Astrocyte of the cerebellum (primary cell): ENCODE measurements at regions not wholly inside any gene's neighbourhood (a gene's known extent, or its start where the extent isn't known, plus 50 kb on each side); places are given as distances from the start of the nearest gene placed in this dataset.

Experiments used
- DNase-seq: peaks from one replicate; pipeline ENCODE4 v3.0.0-alpha.2; 2011; ENCODE audit warnings: low read depth
- H3K4me3 ChIP-seq: 2 replicates; pipeline ENCODE4 v1.5.1; 2011; ENCODE audit warnings: mild to moderate bottlenecking, low read depth, low read length, moderate library complexity
- CTCF ChIP-seq: IDR thresholded peaks from 2 replicates; pipeline ENCODE4 v1.5.1; 2012; ENCODE audit warnings: low read length, low read depth, moderate library complexity, mild to moderate bottlenecking; ENCODE audit errors: missing control alignments
- in situ Hi-C: cut with HindIII; loops from 2 replicates; pipeline ENCODE4 v1.10.0; 2017; ENCODE audit warnings: low sequenced_read_pairs

- TF ChIP-seq CTCF: no peak
- no peak for DNase-seq
- in situ Hi-C loops: loop anchor here (25.0 kb wide), 1 partner anchor 147 kb away; the partner anchor contains the start of gene POLR2M
- H3K4me3 ChIP-seq: no peak overlapping the region
These were observed 152.7 kb downstream of the POLR2M start for GRCh38 chr15:57859130-57859685.

- peak; percentile 66 for TF ChIP-seq CTCF
- in situ Hi-C loops: loop anchor here (25.0 kb wide), 1 partner anchor 149 kb away; the partner anchor contains the start of gene POLR2M
- H3K4me3 ChIP-seq: no peak overlapping the region
- peak; percentile 57 for DNase-seq
These were observed 154.6 kb downstream of the POLR2M start for GRCh38 chr15:57861034-57861638.

GRCh38 chr15:57861815-57862586, 155.5 kb downstream of the POLR2M start:
- in situ Hi-C loops: loop anchor here (25.0 kb wide), 1 partner anchor 150 kb away; the partner anchor contains the start of gene POLR2M
- DNase-seq: peak; percentile 77
- no peak overlapping the region for H3K4me3 ChIP-seq
- no peak for TF ChIP-seq CTCF

GRCh38 chr15:57862761-57863160, 156.2 kb downstream of the POLR2M start:
- DNase-seq: no peak
- in situ Hi-C loops: loop anchor here (25.0 kb wide), 1 partner anchor 150 kb away; the partner anchor contains the start of gene POLR2M
- no peak for TF ChIP-seq CTCF
- H3K4me3 ChIP-seq: no peak overlapping the region

- DNase-seq: no peak
- in situ Hi-C loops: loop anchor here (5.0 to 25.0 kb wide), 2 partner anchors 63 to 153 kb away; partner anchors contain the start of gene POLR2M
- TF ChIP-seq CTCF: peak; percentile 38
- no peak overlapping the region for H3K4me3 ChIP-seq
These were observed 158.8 kb downstream of the POLR2M start for GRCh38 chr15:57865294-57865693.

- DNase-seq: no peak
- TF ChIP-seq CTCF: peak; percentile 75
- in situ Hi-C loops: loop anchor here (5.0 to 25.0 kb wide), 2 partner anchors 64 to 154 kb away; partner anchors contain the start of gene POLR2M
- H3K4me3 ChIP-seq: no peak overlapping the region
These were observed 159.7 kb downstream of the POLR2M start for GRCh38 chr15:57866149-57866736.
